Amniotic stem cell (primary cell): ENCODE measurements at regions not wholly inside any gene's neighbourhood (a gene's known extent, or its start where the extent isn't known, plus 50 kb on each side); places are given as distances from the start of the nearest gene placed in this dataset.

Source experiments
- DNase-seq: peaks from one replicate; lab custom pipeline; 2025; lab: John Stamatoyannopoulos, UW

- DNase-seq: no peak
These were observed 297.7 kb downstream of the ICOS start for GRCh38 chr2:204234248-204234647.

DNA sequence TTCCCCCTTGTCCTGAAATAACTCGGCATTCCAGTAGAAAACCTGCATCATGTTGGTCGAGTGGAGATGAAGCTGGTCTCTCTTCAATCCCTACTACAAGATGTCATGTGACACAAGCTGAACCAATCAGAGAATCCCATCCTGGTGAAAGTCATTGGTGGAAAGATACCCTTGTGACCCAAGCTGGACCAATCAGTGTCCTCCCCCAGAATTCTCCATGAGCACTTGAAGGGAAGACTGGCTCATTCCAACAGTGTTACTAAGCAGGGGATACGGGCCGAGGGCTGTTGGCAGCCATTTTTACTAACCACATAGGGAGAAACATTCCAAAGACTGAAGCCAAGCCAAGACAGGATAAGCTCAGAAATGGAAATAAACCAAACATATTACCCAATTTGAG, 298.3 kb downstream of the ICOS start:
- no peak for DNase-seq

GRCh38 chr2:204237416-204237815, 300.9 kb downstream of the ICOS start:
- DNase-seq: no peak

GRCh38 chr2:204239411-204240165, 303.0 kb downstream of the ICOS start:
- DNase-seq: no peak

DNA sequence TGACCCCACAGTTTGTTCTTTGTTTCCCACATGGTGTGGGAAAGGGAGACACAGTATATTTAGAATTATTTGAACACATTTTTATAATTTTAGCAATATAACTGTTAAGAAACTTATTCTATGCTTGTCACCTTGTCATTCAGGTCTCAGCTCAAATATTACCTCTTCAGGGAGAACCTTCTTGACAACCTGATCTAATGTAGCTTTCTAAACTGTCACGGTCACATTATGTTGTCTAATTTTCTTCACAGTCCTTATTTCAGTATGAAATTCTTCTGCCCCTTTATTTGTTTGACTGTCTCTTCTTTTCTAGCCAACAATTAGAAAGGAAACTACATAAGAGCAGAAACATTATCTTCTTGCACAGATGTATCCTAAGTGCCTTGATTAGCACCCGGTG, 304.3 kb upstream of the PARD3B start:
- no peak for DNase-seq

DNA sequence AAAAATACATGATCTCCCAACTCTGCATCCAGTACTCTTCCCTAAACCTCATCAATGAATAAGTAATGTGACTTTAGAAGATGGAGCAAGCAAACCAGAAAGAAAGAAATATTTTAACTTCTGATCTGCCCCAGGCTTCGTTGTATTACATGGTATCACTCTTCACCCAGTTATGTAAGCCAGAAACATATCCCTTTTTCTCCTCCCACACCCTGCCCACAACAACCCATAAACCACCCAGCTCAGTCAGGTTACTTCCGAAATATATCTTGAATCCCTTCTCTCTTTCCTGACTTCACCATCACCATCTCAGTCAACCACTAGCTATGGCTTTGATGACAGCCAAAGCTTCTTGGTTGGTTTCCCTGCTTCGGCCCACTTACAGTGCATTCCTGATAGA, 295.8 kb upstream of the PARD3B start:
- DNase-seq: no peak

GRCh38 chr2:204250692-204251091, 294.6 kb upstream of the PARD3B start:
- DNase-seq: no peak

- no peak for DNase-seq
These were observed 293.9 kb upstream of the PARD3B start for GRCh38 chr2:204251158-204251997.

GRCh38 chr2:204251998-204252376, 293.3 kb upstream of the PARD3B start:
- DNase-seq: no peak

GRCh38 chr2:204255071-204255470, 290.2 kb upstream of the PARD3B start:
- DNase-seq: no peak

GRCh38 chr2:204255526-204255925, 289.7 kb upstream of the PARD3B start:
- DNase-seq: no peak

DNA sequence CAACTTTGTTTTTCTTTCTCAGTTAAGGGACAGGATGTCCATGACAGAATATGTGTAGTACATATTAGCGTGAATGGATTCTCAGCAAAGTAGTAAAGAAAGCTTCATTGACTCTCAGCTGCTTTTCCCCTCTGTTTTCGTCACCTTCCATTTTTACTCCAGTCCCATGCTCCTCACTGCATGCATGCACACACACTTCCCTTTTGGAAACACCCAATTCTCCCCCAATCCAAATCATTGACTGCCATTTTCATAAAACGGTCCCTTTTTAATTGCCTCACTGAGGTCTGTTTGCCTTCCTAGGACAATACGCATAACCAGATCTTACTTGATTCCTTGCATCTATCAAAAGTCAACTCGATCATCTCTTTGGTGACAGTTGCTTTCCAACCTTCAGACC, 287.5 kb upstream of the PARD3B start:
- no peak for DNase-seq

- no peak for DNase-seq
These were observed 286.4 kb upstream of the PARD3B start for GRCh38 chr2:204258890-204259289.

DNA sequence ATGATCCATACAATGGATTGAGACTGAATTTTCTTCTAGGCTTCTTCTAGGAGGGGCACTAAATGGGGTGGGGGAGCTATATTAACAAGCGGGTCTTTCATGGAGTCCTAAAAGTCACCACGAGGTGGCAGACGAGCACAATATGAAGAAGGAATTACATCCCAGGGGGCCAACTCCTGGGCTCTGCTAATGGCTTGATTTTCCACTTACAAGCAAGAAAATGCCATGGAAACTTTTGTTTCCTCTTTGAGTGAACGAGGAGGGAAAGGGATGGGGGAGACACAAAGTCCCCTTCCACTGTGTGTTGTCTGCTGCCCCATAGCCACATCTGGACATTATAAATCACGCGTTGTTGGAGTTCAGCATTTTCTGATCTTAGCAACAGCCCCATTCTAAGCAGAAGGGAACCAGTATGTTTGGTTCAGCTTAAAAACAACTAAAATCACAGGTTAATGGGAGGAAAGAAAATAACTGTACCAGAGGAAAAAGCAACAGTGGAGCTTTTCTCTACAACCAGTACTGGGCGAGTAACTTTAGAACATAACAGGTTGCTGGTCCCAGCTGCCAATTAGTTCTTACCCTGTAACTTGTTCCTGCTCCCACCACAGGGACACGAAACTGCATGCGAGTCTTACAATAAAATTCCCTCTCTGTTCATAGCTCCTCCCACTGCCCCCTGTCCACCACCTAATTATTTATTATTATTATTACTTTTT, 285.0 kb upstream of the PARD3B start:
- DNase-seq: peak; percentile 55

- no peak for DNase-seq
These were observed 284.4 kb upstream of the PARD3B start for GRCh38 chr2:204260901-204261300.

DNA sequence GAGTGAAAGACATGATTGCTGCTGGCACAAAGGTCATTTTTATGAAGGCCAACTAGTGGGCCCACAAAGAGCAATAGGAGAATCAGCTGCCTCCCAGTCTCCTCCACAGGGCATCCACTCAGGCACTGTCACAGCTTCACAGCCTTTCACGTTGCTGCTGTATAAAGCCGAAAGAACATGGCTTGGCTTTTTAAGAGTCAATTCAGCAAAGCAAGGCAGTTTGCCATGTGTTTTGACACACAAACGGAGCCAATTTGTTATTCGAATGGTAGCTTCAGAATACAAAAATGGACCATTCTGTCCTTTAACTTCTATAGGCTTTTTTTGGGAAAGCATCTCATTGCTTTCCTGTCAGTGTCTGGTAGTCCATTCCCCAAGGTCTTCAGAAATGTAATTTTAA, 283.4 kb upstream of the PARD3B start:
- no peak for DNase-seq

DNA sequence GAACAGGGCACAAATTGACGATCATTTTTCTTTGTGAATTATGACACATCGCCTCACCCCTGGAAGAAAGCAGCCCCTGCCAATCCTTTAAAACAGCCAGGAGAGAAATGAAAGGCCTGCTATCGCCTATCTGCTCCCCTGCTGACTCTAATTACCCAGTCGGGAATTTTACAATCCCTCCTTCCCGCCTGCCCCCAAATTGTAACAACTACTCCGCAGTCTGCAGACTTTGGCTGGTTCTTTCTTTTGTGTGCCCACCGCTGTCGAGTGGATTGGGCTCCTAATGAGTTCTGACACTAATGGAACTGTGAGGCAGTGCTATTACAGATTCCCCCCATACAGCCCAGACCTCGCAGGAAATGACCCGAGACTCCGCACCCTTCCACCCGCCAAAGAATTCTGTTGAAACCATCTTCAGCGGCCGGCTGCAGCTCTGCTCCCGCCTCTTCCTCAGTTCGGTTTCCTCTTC, 281.2 kb upstream of the PARD3B start:
- DNase-seq: no peak

DNA sequence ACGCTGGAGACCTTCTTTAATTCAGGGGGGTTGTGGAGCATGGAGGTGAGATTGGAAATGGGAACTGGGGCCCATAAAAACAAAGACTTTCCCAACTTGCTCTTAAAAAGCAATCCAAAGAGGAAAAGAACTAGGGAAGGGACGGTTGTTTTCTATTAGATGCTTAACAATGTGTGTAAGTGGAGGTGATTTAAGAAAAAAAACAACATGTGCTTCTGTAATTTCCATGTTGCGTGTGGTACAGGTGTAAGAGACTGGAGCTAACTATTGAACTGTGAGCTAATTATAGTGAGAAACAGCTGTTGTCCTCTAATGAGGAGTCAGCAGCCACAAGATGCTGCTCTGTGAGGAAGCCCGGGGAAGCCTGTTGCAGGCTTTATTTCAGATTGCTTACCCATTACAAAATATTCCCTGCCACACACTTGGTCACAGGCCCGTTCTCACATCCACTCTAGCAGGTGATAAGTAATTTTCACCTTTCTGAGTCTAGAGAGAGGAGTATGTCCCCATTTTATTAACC, 280.6 kb upstream of the PARD3B start:
- DNase-seq: no peak

GRCh38 chr2:204265681-204266181, 279.5 kb upstream of the PARD3B start:
- no peak for DNase-seq

DNA sequence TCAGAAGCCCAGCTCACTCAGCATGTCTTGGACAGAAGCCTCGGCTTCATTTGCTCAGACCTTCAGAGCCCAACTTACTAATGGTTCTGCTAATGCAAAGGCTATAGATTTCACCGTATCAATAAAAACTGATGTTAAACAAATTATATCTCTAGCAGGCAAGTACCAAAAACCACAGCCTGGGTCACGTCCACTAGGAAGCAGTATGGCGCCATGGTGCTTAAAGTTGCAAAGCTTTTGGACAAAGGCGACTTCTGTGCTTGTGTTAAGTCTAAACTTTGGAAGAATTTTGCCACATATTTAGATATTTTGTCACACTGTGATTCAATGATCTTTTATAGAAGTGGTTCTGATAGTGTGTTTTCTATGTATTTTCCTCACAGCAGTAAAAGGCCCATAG, 276.8 kb upstream of the PARD3B start:
- DNase-seq: no peak

GRCh38 chr2:204268971-204269370, 276.3 kb upstream of the PARD3B start:
- no peak for DNase-seq

DNA sequence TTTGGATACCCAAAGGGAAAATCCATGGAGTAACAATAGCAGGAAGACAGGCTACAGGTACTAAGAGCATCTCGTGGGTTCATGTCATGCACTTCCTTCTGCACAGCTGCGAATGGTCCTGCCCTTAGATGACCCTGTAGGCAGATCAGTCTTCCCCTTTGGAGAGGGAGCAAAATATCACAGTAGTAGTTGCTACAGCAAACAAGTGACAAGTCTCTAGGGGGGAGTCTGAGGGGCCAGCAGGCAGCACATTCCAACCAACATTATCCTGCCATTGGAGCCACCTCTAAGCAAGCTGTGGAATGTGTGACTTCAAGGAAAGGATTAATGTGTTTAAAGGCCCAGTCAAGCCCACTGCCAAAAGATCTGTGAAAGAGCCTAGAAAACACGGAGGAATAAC, 273.2 kb upstream of the PARD3B start:
- DNase-seq: no peak
